ENCODE measurements at regions not wholly inside any gene's neighbourhood (a gene's known extent, or its start where the extent isn't known, plus 50 kb on each side); places are given as distances from the start of the nearest gene placed in this dataset.

DNA sequence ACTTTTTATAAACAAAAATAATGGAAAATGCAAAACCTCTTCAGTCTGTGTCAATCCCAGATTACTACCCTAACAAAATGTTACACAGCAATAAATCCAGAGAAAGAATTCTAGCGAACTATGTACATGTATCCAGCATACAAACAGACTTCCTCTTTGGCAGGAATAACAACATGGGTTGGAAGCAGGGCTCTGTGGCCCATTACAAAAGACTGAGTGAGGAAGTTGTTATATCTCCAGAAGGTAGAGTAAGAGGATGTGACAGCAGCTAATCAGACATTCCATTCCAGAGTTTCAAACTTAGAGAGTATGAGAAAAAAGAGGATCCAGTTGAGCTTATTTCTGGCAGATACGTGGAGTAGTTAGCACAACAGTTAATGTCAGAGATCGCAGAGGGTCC lies 294.0 kb upstream of the PLSCR5 start:
- no peak overlapping the region for H2BK120ac ChIP-seq (ENCODE audit: insufficient read depth, low read length, poor library complexity)
- H4K8ac ChIP-seq (ENCODE audit: low read depth, low read length): no peak overlapping the region
- H3K36me3 ChIP-seq (ENCODE audit: control insufficient read depth in 1 of 2, insufficient read depth in 2 of 2, low read length in 2 of 2): no peaks in the 10 kb centered on the region
- H3K4ac ChIP-seq (ENCODE audit: low read depth, low read length): no peak overlapping the region
- H3K27ac ChIP-seq (ENCODE audit: low read depth, low read length): no peak overlapping the region
- H3K23ac ChIP-seq (ENCODE audit: low read length): no peak overlapping the region
- no peak overlapping the region for H3K4me3 ChIP-seq (ENCODE audit: low read depth, low read length)
- H3K79me2 ChIP-seq (ENCODE audit: control insufficient read depth, insufficient read depth, low read length, poor library complexity): no peaks in the 10 kb centered on the region
- no peak overlapping the region for H3K18ac ChIP-seq (ENCODE audit: low read length)
- H3K4me2 ChIP-seq (ENCODE audit: low read length): no peak overlapping the region
- no peaks in the 10 kb centered on the region for H3K79me1 ChIP-seq (ENCODE audit: low read length)
- H4K12ac ChIP-seq (ENCODE audit: low read depth, low read length): no peak overlapping the region
- H3K4me1 ChIP-seq (ENCODE audit: control insufficient read depth in 1 of 2, insufficient read depth in 2 of 2, low read length in 2 of 2): no peaks in the 10 kb centered on the region
- peak in 1 of 2 donors; percentile 9 for DNase-seq
- H2BK12ac ChIP-seq (ENCODE audit: low read length): no peak overlapping the region
- no CpG with 5 or more reads among the region's 3 CpGs for WGBS (ENCODE audit: extremely low coverage, insufficient coverage, insufficient read length)
- H3K9ac ChIP-seq (ENCODE audit: low read length): no peak overlapping the region
- no peak overlapping the region for H3K14ac ChIP-seq (ENCODE audit: low read length)
- no peak overlapping the region for H2AK5ac ChIP-seq (ENCODE audit: low read length)
- H3K27me3 ChIP-seq (ENCODE audit: insufficient read depth, low read length): no peaks in the 10 kb centered on the region
- no peaks in the 10 kb centered on the region for H3K9me3 ChIP-seq (ENCODE audit: insufficient read depth, low read depth, low read length)
- H2BK5ac ChIP-seq (ENCODE audit: low read depth, low read length, poor library complexity): no peak overlapping the region
- no peak overlapping the region for H4K91ac ChIP-seq (ENCODE audit: low read depth, low read length)
- no peak overlapping the region for H2AFZ ChIP-seq (ENCODE audit: insufficient read depth, low read length, poor library complexity)

DNA sequence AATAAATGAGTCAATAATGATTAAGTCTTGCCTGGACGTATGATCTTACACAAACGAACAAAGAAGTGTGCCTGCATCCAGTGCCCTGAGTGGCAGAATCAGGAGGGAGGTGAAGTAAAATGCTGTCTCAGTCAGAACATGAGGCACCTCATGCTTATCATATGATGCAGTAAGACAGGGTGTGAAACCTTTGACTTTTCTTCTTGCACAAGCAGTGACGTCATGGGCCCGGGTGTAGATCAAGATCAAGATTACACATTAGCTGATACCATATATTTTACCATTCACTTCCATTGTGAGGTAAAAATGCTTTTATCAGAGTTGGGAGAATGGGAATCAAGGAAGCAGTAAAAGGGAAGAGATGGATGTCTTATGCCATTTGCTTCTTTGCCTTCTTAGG lies 291.6 kb upstream of the PLSCR5 start:
- Histone ChIP-seq H2BK5ac (ENCODE audit: low read depth, low read length, poor library complexity) (no peak overlapping the region), H2AK5ac (ENCODE audit: low read length) (no peak overlapping the region), H3K79me2 (ENCODE audit: control insufficient read depth, insufficient read depth, low read length, poor library complexity) (no peaks in the 10 kb centered on the region), H3K14ac (ENCODE audit: low read length) (no peak overlapping the region), H3K27ac (ENCODE audit: low read depth, low read length) (no peak overlapping the region), H2AFZ (ENCODE audit: insufficient read depth, low read length, poor library complexity) (no peak overlapping the region), H3K9me3 (ENCODE audit: insufficient read depth, low read depth, low read length) (no peaks in the 10 kb centered on the region), H2BK12ac (ENCODE audit: low read length) (no peak overlapping the region), H3K9ac (ENCODE audit: low read length) (no peak overlapping the region), H4K12ac (ENCODE audit: low read depth, low read length) (no peak overlapping the region), H4K91ac (ENCODE audit: low read depth, low read length) (no peak overlapping the region), H3K27me3 (ENCODE audit: insufficient read depth, low read length) (no peaks in the 10 kb centered on the region), H3K4me3 (ENCODE audit: low read depth, low read length) (no peak overlapping the region), H3K4ac (ENCODE audit: low read depth, low read length) (no peak overlapping the region), H2BK120ac (ENCODE audit: insufficient read depth, low read length, poor library complexity) (no peak overlapping the region), H4K8ac (ENCODE audit: low read depth, low read length) (no peak overlapping the region), H3K79me1 (ENCODE audit: low read length) (no peaks in the 10 kb centered on the region), H3K18ac (ENCODE audit: low read length) (no peak overlapping the region), H3K23ac (ENCODE audit: low read length) (no peak overlapping the region), H3K4me1 (ENCODE audit: control insufficient read depth in 1 of 2, insufficient read depth in 2 of 2, low read length in 2 of 2) (no peaks in the 10 kb centered on the region), H3K4me2 (ENCODE audit: low read length) (no peak overlapping the region), H3K36me3 (ENCODE audit: control insufficient read depth in 1 of 2, insufficient read depth in 2 of 2, low read length in 2 of 2) (no peaks in the 10 kb centered on the region)
- peak; percentile 65 to 81 for DNase-seq
- WGBS (ENCODE audit: extremely low coverage, insufficient coverage, insufficient read length): no CpG with 5 or more reads among the region's 4 CpGs

DNA sequence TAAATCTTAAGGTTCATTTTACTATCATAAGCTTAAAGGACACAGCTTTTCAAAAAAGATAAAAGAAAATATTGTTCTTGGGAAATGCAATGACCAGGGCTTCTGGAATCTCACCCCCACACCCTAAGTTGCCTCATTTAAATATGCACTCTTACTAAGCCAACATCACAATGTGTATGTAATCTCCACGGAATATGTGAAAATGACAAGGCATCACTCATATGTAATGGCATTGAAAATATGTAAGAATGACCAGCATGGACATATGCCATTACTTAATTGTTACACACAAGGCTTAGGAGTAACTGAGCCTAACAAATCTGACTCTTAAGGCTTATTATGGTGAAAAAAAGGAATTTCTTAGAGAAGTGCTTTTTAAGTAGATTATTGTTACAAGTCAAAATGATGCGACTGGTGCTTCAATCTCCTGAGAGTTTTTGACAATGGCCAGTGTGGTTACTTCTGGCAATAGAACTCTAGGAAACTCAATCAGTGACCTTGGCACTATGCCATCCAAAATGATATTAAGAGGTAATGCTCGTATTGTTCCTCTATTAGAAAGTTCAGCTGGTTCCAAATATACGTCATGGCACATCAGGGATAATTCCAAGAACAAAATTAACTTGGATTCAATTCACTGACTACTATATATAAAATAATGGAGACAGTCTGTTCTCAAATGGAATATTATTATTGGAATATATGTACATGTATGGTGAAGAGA lies 290.0 kb upstream of the PLSCR5 start:
- H3K27ac ChIP-seq (ENCODE audit: low read depth, low read length): no peak overlapping the region
- no CpG with 5 or more reads among the region's 4 CpGs for WGBS (ENCODE audit: extremely low coverage, insufficient coverage, insufficient read length)
- H4K8ac ChIP-seq (ENCODE audit: low read depth, low read length): no peak overlapping the region
- H3K4me3 ChIP-seq (ENCODE audit: low read depth, low read length): no peak overlapping the region
- H3K23ac ChIP-seq (ENCODE audit: low read length): no peak overlapping the region
- no peak overlapping the region for H3K4me2 ChIP-seq (ENCODE audit: low read length)
- no peak overlapping the region for H4K91ac ChIP-seq (ENCODE audit: low read depth, low read length)
- H3K79me2 ChIP-seq (ENCODE audit: control insufficient read depth, insufficient read depth, low read length, poor library complexity): no peaks in the 10 kb centered on the region
- no peak overlapping the region for H3K9ac ChIP-seq (ENCODE audit: low read length)
- H2BK12ac ChIP-seq (ENCODE audit: low read length): no peak overlapping the region
- H3K79me1 ChIP-seq (ENCODE audit: low read length): no peaks in the 10 kb centered on the region
- H2BK5ac ChIP-seq (ENCODE audit: low read depth, low read length, poor library complexity): no peak overlapping the region
- H3K36me3 ChIP-seq (ENCODE audit: control insufficient read depth in 1 of 2, insufficient read depth in 2 of 2, low read length in 2 of 2): no peaks in the 10 kb centered on the region
- no peak overlapping the region for H2AK5ac ChIP-seq (ENCODE audit: low read length)
- H2BK120ac ChIP-seq (ENCODE audit: insufficient read depth, low read length, poor library complexity): no peak overlapping the region
- H3K27me3 ChIP-seq (ENCODE audit: insufficient read depth, low read length): no peaks in the 10 kb centered on the region
- no peak overlapping the region for H2AFZ ChIP-seq (ENCODE audit: insufficient read depth, low read length, poor library complexity)
- no peak overlapping the region for H3K4ac ChIP-seq (ENCODE audit: low read depth, low read length)
- no peaks in the 10 kb centered on the region for H3K9me3 ChIP-seq (ENCODE audit: insufficient read depth, low read depth, low read length)
- H3K18ac ChIP-seq (ENCODE audit: low read length): no peak overlapping the region
- H4K12ac ChIP-seq (ENCODE audit: low read depth, low read length): no peak overlapping the region
- no peak overlapping the region for H3K14ac ChIP-seq (ENCODE audit: low read length)
- H3K4me1 ChIP-seq (ENCODE audit: control insufficient read depth in 1 of 2, insufficient read depth in 2 of 2, low read length in 2 of 2): no peaks in the 10 kb centered on the region
- peak; percentile 63 to 85 for DNase-seq

DNA sequence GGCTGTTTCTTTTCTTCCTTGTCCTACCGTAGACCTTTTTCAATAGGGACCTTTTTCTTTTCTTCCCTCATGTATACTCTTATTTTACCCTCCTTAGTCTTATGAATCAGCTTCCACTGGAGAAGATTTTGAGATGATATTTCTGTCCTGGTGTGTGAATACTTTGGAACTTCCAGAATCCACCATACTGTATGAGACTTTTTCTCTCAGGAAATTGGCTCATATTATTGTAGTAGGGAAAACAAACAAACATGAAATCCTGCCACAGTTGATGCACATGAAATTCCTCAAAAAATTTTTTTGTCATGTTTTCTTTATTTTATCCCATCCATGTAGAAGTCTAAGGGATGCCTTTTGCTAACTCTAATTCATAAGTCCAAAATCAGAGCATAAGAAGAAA lies 289.3 kb upstream of the PLSCR5 start:
- Histone ChIP-seq H2AFZ (ENCODE audit: insufficient read depth, low read length, poor library complexity) (no peak overlapping the region), H3K27ac (ENCODE audit: low read depth, low read length) (no peak overlapping the region), H2BK12ac (ENCODE audit: low read length) (no peak overlapping the region), H3K79me2 (ENCODE audit: control insufficient read depth, insufficient read depth, low read length, poor library complexity) (no peaks in the 10 kb centered on the region), H3K4me2 (ENCODE audit: low read length) (no peak overlapping the region), H3K27me3 (ENCODE audit: insufficient read depth, low read length) (no peaks in the 10 kb centered on the region), H2BK120ac (ENCODE audit: insufficient read depth, low read length, poor library complexity) (no peak overlapping the region), H2BK5ac (ENCODE audit: low read depth, low read length, poor library complexity) (no peak overlapping the region), H3K79me1 (ENCODE audit: low read length) (no peaks in the 10 kb centered on the region), H3K9ac (ENCODE audit: low read length) (no peak overlapping the region), H3K23ac (ENCODE audit: low read length) (no peak overlapping the region), H4K12ac (ENCODE audit: low read depth, low read length) (no peak overlapping the region), H3K4me3 (ENCODE audit: low read depth, low read length) (no peak overlapping the region), H4K8ac (ENCODE audit: low read depth, low read length) (no peak overlapping the region), H2AK5ac (ENCODE audit: low read length) (no peak overlapping the region), H3K9me3 (ENCODE audit: insufficient read depth, low read depth, low read length) (no peaks in the 10 kb centered on the region), H3K14ac (ENCODE audit: low read length) (no peak overlapping the region), H3K18ac (ENCODE audit: low read length) (no peak overlapping the region), H4K91ac (ENCODE audit: low read depth, low read length) (no peak overlapping the region), H3K4ac (ENCODE audit: low read depth, low read length) (no peak overlapping the region), H3K4me1 (ENCODE audit: control insufficient read depth in 1 of 2, insufficient read depth in 2 of 2, low read length in 2 of 2) (no peaks in the 10 kb centered on the region), H3K36me3 (ENCODE audit: control insufficient read depth in 1 of 2, insufficient read depth in 2 of 2, low read length in 2 of 2) (no peaks in the 10 kb centered on the region)
- no CpG with 5 or more reads among the region's 1 CpG for WGBS (ENCODE audit: extremely low coverage, insufficient coverage, insufficient read length)
- peak in 1 of 2 donors; percentile 41 for DNase-seq
